Gastroesophageal sphincter (tissue), 3 donors: ENCODE measurements at regions not wholly inside any gene's neighbourhood (a gene's known extent, or its start where the extent isn't known, plus 50 kb on each side); places are given as distances from the start of the nearest gene placed in this dataset.

Source experiments
- CTCF ChIP-seq, 4 experiments: fragments of 200-600 bp in 2 of 4; fragments of 450-650 bp in 2 of 4; sonication (generic) in 1 of 4; IDR thresholded peaks; one replicate each; pipeline ENCODE4 v1.5.1; 2017 to 2019; ENCODE audit warnings: antibody characterized with exemption in 4 of 4, mild to moderate bottlenecking in 2 of 4, moderate library complexity in 2 of 4
- EP300 ChIP-seq: sonication (generic); formaldehyde crosslinking; IDR thresholded peaks from one replicate; pipeline ENCODE4 v1.6.1; 2017; ENCODE audit warnings: antibody characterized with exemption, mild to moderate bottlenecking
- POLR2A ChIP-seq, 2 donors: fragments of 450-650 bp; IDR thresholded peaks; one replicate each; pipeline ENCODE4 v1.6.1; 2017; ENCODE audit warnings: antibody characterized with exemption in 2 of 2, mild to moderate bottlenecking in 2 of 2, moderate library complexity in 1 of 2
- POLR2AphosphoS5 ChIP-seq: sonication (generic); formaldehyde crosslinking; IDR thresholded peaks from one replicate; pipeline ENCODE4 v1.6.1; 2017; ENCODE audit warnings: antibody characterized with exemption

- TF ChIP-seq CTCF (IDR thresholded peaks at IDR 0.05) = no peak
- no peak for TF ChIP-seq POLR2A (IDR thresholded peaks at IDR 0.05)
- no peak for TF ChIP-seq POLR2AphosphoS5
- TF ChIP-seq EP300 = no peak
Measured at GRCh38 chr6:14828201-14828611, 417.7 kb upstream of the JARID2 start.
